ENCODE measurements at regions not wholly inside any gene's neighbourhood (a gene's known extent, or its start where the extent isn't known, plus 50 kb on each side); places are given as distances from the start of the nearest gene placed in this dataset.
"Not testable (repeated sequence)": the region's sequence is repeated elsewhere in the genome, so short reads cannot be mapped to it uniquely, and the experiment has no call there.

DNA sequence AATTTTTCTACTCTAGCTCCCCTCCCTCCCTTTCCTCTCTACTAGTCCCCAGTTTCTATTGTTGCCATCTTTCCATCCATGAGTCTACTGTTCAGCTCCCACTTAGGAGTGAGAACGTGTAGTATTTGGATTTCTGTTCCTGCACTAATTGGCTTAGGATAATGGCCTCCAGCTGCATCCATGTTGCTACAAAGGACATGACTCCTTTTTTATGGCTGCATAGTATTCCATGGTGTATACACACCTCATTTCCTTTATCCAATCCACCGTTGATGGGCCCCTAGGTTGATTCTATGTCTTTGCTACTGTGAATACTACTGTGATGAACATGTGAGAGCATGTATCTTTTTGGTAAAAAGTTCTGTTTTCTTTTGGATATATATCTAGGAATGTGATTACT lies 138.9 kb upstream of the MSX2 start:
- H3K4me3 ChIP-seq (ENCODE audit: low read length in 2 of 2) = no peak overlapping the region
- no peaks in the 10 kb centered on the region for H3K36me3 ChIP-seq (ENCODE audit: control insufficient read depth in 2 of 2, insufficient read depth in 2 of 2, low read length in 1 of 2)
- no peaks in the 10 kb centered on the region for H3K9me3 ChIP-seq (ENCODE audit: control insufficient read depth in 2 of 2, insufficient read depth in 1 of 2, low read length in 1 of 2)
- no peaks in the 10 kb centered on the region for H3K4me1 ChIP-seq (ENCODE audit: control insufficient read depth in 2 of 2, insufficient read depth in 2 of 2, low read length in 2 of 2)
- WGBS = 94% methylated on average over 2 of the region's 2 CpGs
- no peak overlapping the region for H3K27ac ChIP-seq (ENCODE audit: low read depth in 1 of 2, low read length in 1 of 2)
- no peaks in the 10 kb centered on the region for H3K27me3 ChIP-seq (ENCODE audit: control insufficient read depth in 2 of 2, insufficient read depth in 1 of 2, low read length in 1 of 2)
- DNase-seq (ENCODE audit: low read depth in 6 of 9, low spot score in 9 of 9) = no peak

DNA sequence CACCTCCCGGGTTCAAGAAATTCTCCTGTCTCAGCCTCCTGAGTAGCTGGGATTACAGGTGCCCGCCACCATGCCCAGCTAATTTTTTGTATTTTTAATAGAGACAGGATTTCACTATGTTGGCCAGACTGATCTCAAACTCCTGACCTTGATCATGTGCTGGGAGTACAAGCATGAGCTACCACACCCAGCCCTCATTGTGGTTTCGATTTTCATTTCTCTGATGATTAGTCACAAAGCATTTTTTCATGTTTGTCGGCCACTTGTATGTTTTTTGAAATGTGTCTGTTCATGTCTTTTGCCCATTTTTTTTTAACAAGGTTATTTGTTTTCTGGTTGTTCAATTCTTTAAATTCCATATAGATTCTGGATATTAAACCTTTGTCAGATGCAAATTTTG lies 138.2 kb upstream of the MSX2 start:
- not testable (repeated sequence) for H3K27ac ChIP-seq (ENCODE audit: low read depth in 1 of 2, low read length in 1 of 2); DNase-seq (ENCODE audit: low read depth in 6 of 9, low spot score in 9 of 9)
- 82% methylated on average over 4 of the region's 4 CpGs for WGBS

DNA sequence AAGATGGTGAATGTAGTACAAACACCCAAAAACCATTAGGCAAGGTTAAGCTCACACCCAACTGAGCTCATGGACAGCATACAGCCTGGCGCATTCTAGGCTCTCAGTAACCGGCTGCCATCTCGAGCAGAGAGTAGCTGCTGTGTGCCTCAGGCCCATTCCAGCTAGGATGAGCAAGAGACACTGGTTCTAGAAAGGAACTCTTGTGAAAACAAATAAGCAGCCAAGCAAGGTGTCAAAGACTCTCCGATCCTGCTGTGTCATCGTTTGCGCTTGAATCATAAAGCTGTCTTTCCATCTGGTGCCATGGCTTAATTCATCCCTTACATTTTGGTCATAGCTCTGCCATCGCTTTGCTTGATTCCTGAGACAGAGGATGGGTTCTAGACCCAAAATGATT lies 135.4 kb upstream of the MSX2 start:
- no peak overlapping the region for H3K4me3 ChIP-seq (ENCODE audit: low read length in 2 of 2)
- H3K27me3 ChIP-seq (ENCODE audit: control insufficient read depth in 2 of 2, insufficient read depth in 1 of 2, low read length in 1 of 2) = no peaks in the 10 kb centered on the region
- no peak overlapping the region for H3K27ac ChIP-seq (ENCODE audit: low read depth in 1 of 2, low read length in 1 of 2)
- no peaks in the 10 kb centered on the region for H3K4me1 ChIP-seq (ENCODE audit: control insufficient read depth in 2 of 2, insufficient read depth in 2 of 2, low read length in 2 of 2)
- no peaks in the 10 kb centered on the region for H3K36me3 ChIP-seq (ENCODE audit: control insufficient read depth in 2 of 2, insufficient read depth in 2 of 2, low read length in 1 of 2)
- WGBS = 93% methylated on average over 7 of the region's 7 CpGs
- H3K9me3 ChIP-seq (ENCODE audit: control insufficient read depth in 2 of 2, insufficient read depth in 1 of 2, low read length in 1 of 2) = no peaks in the 10 kb centered on the region
- no peak for DNase-seq (ENCODE audit: low read depth in 6 of 9, low spot score in 9 of 9)

More for the DNA sequence above, 138.2 kb upstream of the MSX2 start:
- not testable (repeated sequence) for H3K9me3 ChIP-seq (ENCODE audit: control insufficient read depth in 2 of 2, insufficient read depth in 1 of 2, low read length in 1 of 2); H3K4me1 ChIP-seq (ENCODE audit: control insufficient read depth in 2 of 2, insufficient read depth in 2 of 2, low read length in 2 of 2); H3K27me3 ChIP-seq (ENCODE audit: control insufficient read depth in 2 of 2, insufficient read depth in 1 of 2, low read length in 1 of 2); H3K36me3 ChIP-seq (ENCODE audit: control insufficient read depth in 2 of 2, insufficient read depth in 2 of 2, low read length in 1 of 2); H3K4me3 ChIP-seq (ENCODE audit: low read length in 2 of 2)

DNA sequence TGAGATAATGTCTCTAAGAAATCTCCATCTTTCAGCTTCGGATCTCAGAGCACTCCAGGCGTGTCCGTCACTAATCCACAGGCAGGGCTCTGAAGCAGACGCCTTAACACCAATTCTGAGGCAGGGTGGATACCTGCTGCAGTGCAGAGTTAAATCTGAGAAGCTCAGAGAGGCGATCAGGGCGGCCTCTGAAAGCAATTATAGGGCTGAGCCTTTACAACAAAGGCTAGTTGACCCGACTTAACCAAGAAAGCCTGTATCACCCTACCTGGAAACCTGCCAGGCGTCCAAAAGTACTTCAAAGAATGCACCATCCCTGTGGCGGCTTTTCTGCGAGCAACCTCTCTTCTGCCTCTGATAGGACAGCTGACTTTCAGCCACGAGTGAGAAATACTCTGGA lies 134.8 kb upstream of the MSX2 start:
- Histone ChIP-seq H3K4me1 (ENCODE audit: control insufficient read depth in 2 of 2, insufficient read depth in 2 of 2, low read length in 2 of 2) (no peaks in the 10 kb centered on the region), H3K4me3 (ENCODE audit: low read length in 2 of 2) (no peak overlapping the region), H3K36me3 (ENCODE audit: control insufficient read depth in 2 of 2, insufficient read depth in 2 of 2, low read length in 1 of 2) (no peaks in the 10 kb centered on the region), H3K27ac (ENCODE audit: low read depth in 1 of 2, low read length in 1 of 2) (no peak overlapping the region), H3K27me3 (ENCODE audit: control insufficient read depth in 2 of 2, insufficient read depth in 1 of 2, low read length in 1 of 2) (no peaks in the 10 kb centered on the region), H3K9me3 (ENCODE audit: control insufficient read depth in 2 of 2, insufficient read depth in 1 of 2, low read length in 1 of 2) (no peaks in the 10 kb centered on the region)
- DNase-seq (ENCODE audit: low read depth in 6 of 9, low spot score in 9 of 9) = no peak
- WGBS = 59% methylated on average over 11 of the region's 11 CpGs

DNA sequence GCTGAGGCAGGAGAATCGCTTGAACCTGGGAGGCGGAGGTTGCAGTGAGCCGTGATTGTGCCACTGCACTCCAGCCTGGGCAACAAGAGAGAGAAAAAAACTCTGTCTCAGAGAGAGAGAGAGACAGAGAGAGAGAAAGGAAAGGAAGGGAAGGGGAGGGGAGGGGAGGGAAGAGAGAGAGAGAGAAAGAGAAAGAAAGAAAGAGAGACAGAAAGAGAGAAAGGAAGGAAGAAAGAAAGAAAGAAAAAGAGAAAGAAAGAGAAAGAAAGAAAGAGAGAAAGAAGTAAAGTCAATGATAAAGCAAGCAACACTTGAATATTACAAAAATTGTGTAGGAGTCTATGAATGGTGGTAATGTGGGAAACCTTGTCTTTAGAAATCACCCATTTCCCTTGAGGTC lies 133.6 kb upstream of the MSX2 start:
- WGBS = 95% methylated on average over 3 of the region's 3 CpGs

DNA sequence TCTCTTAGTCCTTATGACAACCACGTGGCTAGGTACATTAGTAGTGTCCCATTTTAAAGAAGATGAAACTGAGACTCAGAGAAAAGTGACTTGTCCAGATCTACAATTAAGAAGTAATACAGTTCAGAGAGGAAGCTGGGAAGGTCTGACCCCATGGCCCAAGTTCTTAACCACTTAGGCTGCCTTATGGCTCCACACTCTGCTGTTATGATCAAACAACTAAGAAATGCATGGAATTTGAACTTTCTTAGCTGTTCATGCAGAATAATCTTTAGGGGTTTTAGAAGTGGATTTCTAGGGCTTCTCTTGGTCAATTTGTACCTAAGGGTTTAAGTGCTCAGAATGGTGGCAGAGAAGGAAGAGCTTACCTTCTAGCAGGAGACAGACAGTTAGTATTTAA lies 128.0 kb upstream of the MSX2 start:
- Histone ChIP-seq H3K4me1 (ENCODE audit: control insufficient read depth in 2 of 2, insufficient read depth in 2 of 2, low read length in 2 of 2) (no peaks in the 10 kb centered on the region), H3K4me3 (ENCODE audit: low read length in 2 of 2) (no peak overlapping the region), H3K36me3 (ENCODE audit: control insufficient read depth in 2 of 2, insufficient read depth in 2 of 2, low read length in 1 of 2) (no peaks in the 10 kb centered on the region), H3K9me3 (ENCODE audit: control insufficient read depth in 2 of 2, insufficient read depth in 1 of 2, low read length in 1 of 2) (no peaks in the 10 kb centered on the region), H3K27ac (ENCODE audit: low read depth in 1 of 2, low read length in 1 of 2) (no peak overlapping the region), H3K27me3 (ENCODE audit: control insufficient read depth in 2 of 2, insufficient read depth in 1 of 2, low read length in 1 of 2) (peaks cover 0 to 3% of the 10 kb centered on the region in 2 donors)
- 76% methylated on average over 1 of the region's 1 CpG for WGBS
- no peak for DNase-seq (ENCODE audit: low read depth in 6 of 9, low spot score in 9 of 9)

More for the DNA sequence above, 133.6 kb upstream of the MSX2 start:
- no peaks in the 10 kb centered on the region for H3K27me3 ChIP-seq (ENCODE audit: control insufficient read depth in 2 of 2, insufficient read depth in 1 of 2, low read length in 1 of 2)
- no peak overlapping the region for H3K4me3 ChIP-seq (ENCODE audit: low read length in 2 of 2)
- H3K4me1 ChIP-seq (ENCODE audit: control insufficient read depth in 2 of 2, insufficient read depth in 2 of 2, low read length in 2 of 2) = no peaks in the 10 kb centered on the region
- H3K36me3 ChIP-seq (ENCODE audit: control insufficient read depth in 2 of 2, insufficient read depth in 2 of 2, low read length in 1 of 2) = no peaks in the 10 kb centered on the region
- DNase-seq (ENCODE audit: low read depth in 6 of 9, low spot score in 9 of 9) = no peak
- H3K27ac ChIP-seq (ENCODE audit: low read depth in 1 of 2, low read length in 1 of 2) = no peak overlapping the region
- no peaks in the 10 kb centered on the region for H3K9me3 ChIP-seq (ENCODE audit: control insufficient read depth in 2 of 2, insufficient read depth in 1 of 2, low read length in 1 of 2)

DNA sequence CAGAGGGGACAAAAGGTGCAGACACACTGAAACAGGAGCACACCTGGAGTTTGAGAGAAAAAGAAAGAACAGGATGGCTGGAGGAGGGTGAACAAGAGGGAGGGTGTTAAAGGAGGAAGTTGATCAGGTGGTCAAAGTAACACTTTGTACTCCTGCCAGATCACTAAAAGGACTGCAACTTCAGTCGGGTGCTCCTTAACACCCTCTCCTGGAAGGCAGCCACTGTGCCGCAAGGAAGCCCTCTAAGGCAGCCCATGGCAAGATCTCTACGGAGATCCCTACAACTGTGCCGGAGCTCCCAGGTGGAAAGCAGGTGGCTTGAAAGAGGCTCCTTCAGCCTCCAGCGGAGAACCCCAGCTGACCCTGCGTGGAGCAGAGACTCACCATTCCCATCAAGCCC lies 124.4 kb upstream of the MSX2 start:
- H3K4me3 ChIP-seq (ENCODE audit: low read length in 2 of 2) = no peak overlapping the region
- no peaks in the 10 kb centered on the region for H3K36me3 ChIP-seq (ENCODE audit: control insufficient read depth in 2 of 2, insufficient read depth in 2 of 2, low read length in 1 of 2)
- no peaks in the 10 kb centered on the region for H3K9me3 ChIP-seq (ENCODE audit: control insufficient read depth in 2 of 2, insufficient read depth in 1 of 2, low read length in 1 of 2)
- no peak overlapping the region for H3K27ac ChIP-seq (ENCODE audit: low read depth in 1 of 2, low read length in 1 of 2)
- no peak for DNase-seq (ENCODE audit: low read depth in 6 of 9, low spot score in 9 of 9)
- no peaks in the 10 kb centered on the region for H3K4me1 ChIP-seq (ENCODE audit: control insufficient read depth in 2 of 2, insufficient read depth in 2 of 2, low read length in 2 of 2)
- WGBS = 31% methylated on average over 6 of the region's 6 CpGs
- peaks cover 0 to 3% of the 10 kb centered on the region in 2 donors for H3K27me3 ChIP-seq (ENCODE audit: control insufficient read depth in 2 of 2, insufficient read depth in 1 of 2, low read length in 1 of 2)

DNA sequence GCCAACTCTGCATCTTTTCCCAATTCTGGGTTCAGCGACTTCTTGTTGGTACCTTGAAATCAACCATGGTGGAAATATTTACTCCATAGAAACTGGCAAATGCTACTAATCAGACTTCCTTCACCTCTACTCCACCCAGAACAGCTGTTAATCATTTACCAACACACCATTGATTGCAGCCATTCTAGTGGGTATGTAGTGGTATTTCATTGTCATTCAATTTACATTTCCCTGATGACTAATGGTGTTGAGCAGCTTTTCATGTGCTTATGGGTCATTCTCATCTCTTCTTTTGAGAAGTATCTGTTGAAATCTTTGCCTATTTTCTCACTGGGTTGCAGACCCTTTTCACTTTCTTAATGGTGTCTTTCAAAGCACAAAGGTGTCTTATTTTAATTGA lies 122.4 kb upstream of the MSX2 start:
- Histone ChIP-seq H3K9me3 (ENCODE audit: control insufficient read depth in 2 of 2, insufficient read depth in 1 of 2, low read length in 1 of 2) (no peaks in the 10 kb centered on the region), H3K36me3 (ENCODE audit: control insufficient read depth in 2 of 2, insufficient read depth in 2 of 2, low read length in 1 of 2) (no peaks in the 10 kb centered on the region), H3K4me1 (ENCODE audit: control insufficient read depth in 2 of 2, insufficient read depth in 2 of 2, low read length in 2 of 2) (no peaks in the 10 kb centered on the region), H3K27ac (ENCODE audit: low read depth in 1 of 2, low read length in 1 of 2) (no peak overlapping the region), H3K27me3 (ENCODE audit: control insufficient read depth in 2 of 2, insufficient read depth in 1 of 2, low read length in 1 of 2) (peaks cover 0 to 3% of the 10 kb centered on the region in 2 donors), H3K4me3 (ENCODE audit: low read length in 2 of 2) (no peak overlapping the region)
- no peak for DNase-seq (ENCODE audit: low read depth in 6 of 9, low spot score in 9 of 9)
- 97% methylated on average over 1 of the region's 1 CpG for WGBS

DNA sequence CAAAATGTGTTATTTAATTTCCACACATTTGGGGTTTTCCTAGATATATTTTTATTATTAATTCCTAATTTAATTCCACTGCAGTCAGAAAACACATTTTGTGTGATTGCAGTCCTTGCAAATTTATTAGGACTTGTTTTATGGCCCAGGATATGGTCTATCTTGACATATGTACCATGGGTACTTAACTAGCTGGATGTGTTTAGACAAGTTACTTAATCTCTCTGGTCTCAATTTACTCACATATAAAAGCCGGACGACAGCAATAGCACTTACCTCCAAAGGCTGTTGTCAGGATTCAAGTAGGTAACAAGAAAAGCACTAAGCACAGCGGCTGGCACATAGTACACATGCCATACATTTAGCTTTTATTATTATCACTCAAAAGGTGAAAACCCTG lies 118.2 kb upstream of the MSX2 start:
- Histone ChIP-seq H3K27me3 (ENCODE audit: control insufficient read depth in 2 of 2, insufficient read depth in 1 of 2, low read length in 1 of 2) (peaks cover 0 to 6% of the 10 kb centered on the region in 2 donors), H3K27ac (ENCODE audit: low read depth in 1 of 2, low read length in 1 of 2) (no peak overlapping the region), H3K36me3 (ENCODE audit: control insufficient read depth in 2 of 2, insufficient read depth in 2 of 2, low read length in 1 of 2) (no peaks in the 10 kb centered on the region), H3K9me3 (ENCODE audit: control insufficient read depth in 2 of 2, insufficient read depth in 1 of 2, low read length in 1 of 2) (no peaks in the 10 kb centered on the region), H3K4me1 (ENCODE audit: control insufficient read depth in 2 of 2, insufficient read depth in 2 of 2, low read length in 2 of 2) (no peaks in the 10 kb centered on the region), H3K4me3 (ENCODE audit: low read length in 2 of 2) (no peak overlapping the region)
- DNase-seq (ENCODE audit: low read depth in 6 of 9, low spot score in 9 of 9) = no peak
- 95% methylated on average over 3 of the region's 3 CpGs for WGBS

DNA sequence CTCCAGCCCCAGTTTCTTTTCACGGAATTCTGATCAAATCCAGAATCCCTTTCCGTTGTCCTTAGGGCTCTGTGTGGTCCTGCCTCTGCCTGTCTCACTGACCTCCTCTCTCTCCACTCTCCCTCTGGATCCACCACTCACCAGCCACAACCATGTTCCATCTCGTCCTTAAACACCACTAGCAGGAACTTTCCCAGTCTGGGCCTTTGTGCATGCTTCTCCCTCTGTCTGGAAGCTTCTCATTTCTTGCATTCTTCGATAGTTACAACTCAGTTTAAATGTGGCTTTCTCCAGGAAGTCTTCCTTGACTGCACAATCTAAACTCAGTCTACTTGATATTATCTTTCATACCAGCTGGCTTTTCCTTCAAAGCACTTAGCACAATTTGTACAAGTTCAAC lies 117.7 kb upstream of the MSX2 start:
- H3K27me3 ChIP-seq (ENCODE audit: control insufficient read depth in 2 of 2, insufficient read depth in 1 of 2, low read length in 1 of 2) = peaks cover 0 to 6% of the 10 kb centered on the region in 2 donors
- H3K36me3 ChIP-seq (ENCODE audit: control insufficient read depth in 2 of 2, insufficient read depth in 2 of 2, low read length in 1 of 2) = no peaks in the 10 kb centered on the region
- no peak for DNase-seq (ENCODE audit: low read depth in 6 of 9, low spot score in 9 of 9)
- 71% methylated on average over 4 of the region's 4 CpGs for WGBS
- no peak overlapping the region for H3K4me3 ChIP-seq (ENCODE audit: low read length in 2 of 2)
- no peaks in the 10 kb centered on the region for H3K9me3 ChIP-seq (ENCODE audit: control insufficient read depth in 2 of 2, insufficient read depth in 1 of 2, low read length in 1 of 2)
- H3K27ac ChIP-seq (ENCODE audit: low read depth in 1 of 2, low read length in 1 of 2) = no peak overlapping the region
- no peaks in the 10 kb centered on the region for H3K4me1 ChIP-seq (ENCODE audit: control insufficient read depth in 2 of 2, insufficient read depth in 2 of 2, low read length in 2 of 2)

All from thymus (tissue), 11 donors.